ENCODE measurements at regions not wholly inside any gene's neighbourhood (a gene's known extent, or its start where the extent isn't known, plus 50 kb on each side); places are given as distances from the start of the nearest gene placed in this dataset.

GRCh38 chr1:235002706-235003300 is 125.8 kb downstream of the TOMM20 start:
- Histone ChIP-seq H3K36me3 (no peaks in the 10 kb centered on the region), H3K27me3 (no peaks in the 10 kb centered on the region), H3K9me3 (no peaks in the 10 kb centered on the region; the same call in 1 of the 2 replicates), H3K4me3 (no peak overlapping the region)
- DNase-seq: no peak

GRCh38 chr1:234999513-234999940 is 129.1 kb downstream of the TOMM20 start:
- no peak for DNase-seq
- H3K27me3 ChIP-seq: no peaks in the 10 kb centered on the region
- no peak overlapping the region for H3K4me3 ChIP-seq
- H3K9me3 ChIP-seq: no peaks in the 10 kb centered on the region
- H3K36me3 ChIP-seq: no peaks in the 10 kb centered on the region

GRCh38 chr1:234997896-234998741 is 130.5 kb downstream of the TOMM20 start:
- Histone ChIP-seq H3K4me3 (no peak overlapping the region), H3K27me3 (no peaks in the 10 kb centered on the region), H3K9me3 (no peaks in the 10 kb centered on the region), H3K36me3 (no peaks in the 10 kb centered on the region)
- DNase-seq: peak; percentile 38

GRCh38 chr1:234997201-234997895 is 131.3 kb downstream of the TOMM20 start:
- H3K36me3 ChIP-seq: no peaks in the 10 kb centered on the region
- no peak overlapping the region for H3K4me3 ChIP-seq
- peak; percentile 99 for DNase-seq
- no peaks in the 10 kb centered on the region for H3K27me3 ChIP-seq
- no peaks in the 10 kb centered on the region for H3K9me3 ChIP-seq

GRCh38 chr1:234996245-234996757 is 132.3 kb downstream of the TOMM20 start:
- H3K27me3 ChIP-seq: no peaks in the 10 kb centered on the region
- H3K9me3 ChIP-seq: no peaks in the 10 kb centered on the region
- H3K4me3 ChIP-seq: no peak overlapping the region
- no peak for DNase-seq
- no peaks in the 10 kb centered on the region for H3K36me3 ChIP-seq

- H3K36me3 ChIP-seq: no peaks in the 10 kb centered on the region
- H3K27me3 ChIP-seq: no peaks in the 10 kb centered on the region
- no peak overlapping the region for H3K4me3 ChIP-seq
- no peak for DNase-seq
- no peaks in the 10 kb centered on the region for H3K9me3 ChIP-seq
These were observed 134.0 kb downstream of the TOMM20 start for GRCh38 chr1:234994436-234995295.

GRCh38 chr1:234992065-234992464 is 136.6 kb downstream of the TOMM20 start:
- H3K4me3 ChIP-seq: no peak overlapping the region
- peaks cover under 1% of the 10 kb centered on the region; the same call in 1 of the 2 replicates for H3K36me3 ChIP-seq
- DNase-seq: no peak
- no peaks in the 10 kb centered on the region for H3K27me3 ChIP-seq
- no peaks in the 10 kb centered on the region for H3K9me3 ChIP-seq

- Histone ChIP-seq H3K36me3 (peaks cover 2% of the 10 kb centered on the region; the same call in 1 of the 2 replicates), H3K4me3 (no peak overlapping the region), H3K9me3 (no peaks in the 10 kb centered on the region), H3K27me3 (no peaks in the 10 kb centered on the region)
- DNase-seq: no peak
These were observed 137.5 kb downstream of the TOMM20 start for GRCh38 chr1:234990874-234991801.

- no peaks in the 10 kb centered on the region for H3K9me3 ChIP-seq
- no peak overlapping the region for H3K4me3 ChIP-seq
- DNase-seq: no peak
- peaks cover 2% of the 10 kb centered on the region; the same call in 1 of the 2 replicates for H3K36me3 ChIP-seq
- H3K27me3 ChIP-seq: no peaks in the 10 kb centered on the region
These were observed 138.3 kb downstream of the TOMM20 start for GRCh38 chr1:234990328-234990675.

GRCh38 chr1:234989479-234990327 is 138.9 kb downstream of the TOMM20 start:
- no peak overlapping the region for H3K4me3 ChIP-seq
- H3K36me3 ChIP-seq: peaks cover 2% of the 10 kb centered on the region; the same call in 1 of the 2 replicates
- no peak for DNase-seq
- H3K9me3 ChIP-seq: no peaks in the 10 kb centered on the region
- no peaks in the 10 kb centered on the region for H3K27me3 ChIP-seq

GRCh38 chr1:234989019-234989418 is 139.6 kb downstream of the TOMM20 start:
- H3K36me3 ChIP-seq: peaks cover 2% of the 10 kb centered on the region; the same call in 1 of the 2 replicates
- H3K4me3 ChIP-seq: no peak overlapping the region
- no peaks in the 10 kb centered on the region for H3K9me3 ChIP-seq
- no peak for DNase-seq
- H3K27me3 ChIP-seq: no peaks in the 10 kb centered on the region

GRCh38 chr1:234988536-234988935 is 140.1 kb downstream of the TOMM20 start:
- no peak overlapping the region for H3K4me3 ChIP-seq
- no peaks in the 10 kb centered on the region for H3K9me3 ChIP-seq
- H3K27me3 ChIP-seq: no peaks in the 10 kb centered on the region
- peaks cover 2% of the 10 kb centered on the region; the same call in 1 of the 2 replicates for H3K36me3 ChIP-seq
- no peak for DNase-seq

GRCh38 chr1:234988155-234988517 is 140.5 kb downstream of the TOMM20 start:
- H3K4me3 ChIP-seq: no peak overlapping the region
- H3K36me3 ChIP-seq: peaks cover 2% of the 10 kb centered on the region; the same call in 1 of the 2 replicates
- no peaks in the 10 kb centered on the region for H3K9me3 ChIP-seq
- H3K27me3 ChIP-seq: no peaks in the 10 kb centered on the region
- no peak for DNase-seq

GRCh38 chr1:234987415-234988154 is 141.1 kb downstream of the TOMM20 start:
- Histone ChIP-seq H3K36me3 (peaks cover 2% of the 10 kb centered on the region; the same call in 1 of the 2 replicates), H3K9me3 (no peaks in the 10 kb centered on the region), H3K27me3 (no peaks in the 10 kb centered on the region), H3K4me3 (no peak overlapping the region)
- DNase-seq: peak; percentile 81

Measured in MG63 (cell line).